ENCODE measurements at regions not wholly inside any gene's neighbourhood (a gene's known extent, or its start where the extent isn't known, plus 50 kb on each side); places are given as distances from the start of the nearest gene placed in this dataset.
A peak's percentile ranks its signal among the peaks of the same experiment; 100 is the strongest.
"Not testable (repeated sequence)": the region's sequence is repeated elsewhere in the genome, so short reads cannot be mapped to it uniquely, and the experiment has no call there.

GRCh38 chr17:12195418-12195817, 174.7 kb downstream of the MAP2K4 start:
- DNase-seq, result no peak

GRCh38 chr17:12201294-12201880, 180.7 kb downstream of the MAP2K4 start:
- no peak for DNase-seq

- DNase-seq, result no peak
Measured at GRCh38 chr17:12209632-12210191, 189.0 kb downstream of the MAP2K4 start.

- not testable (repeated sequence) for DNase-seq
Measured at GRCh38 chr17:12220714-12221439, 200.2 kb downstream of the MAP2K4 start.

- no peak for DNase-seq
Measured at GRCh38 chr17:12222392-12222791, 201.7 kb downstream of the MAP2K4 start.

GRCh38 chr17:12227547-12227946, 206.9 kb downstream of the MAP2K4 start:
- DNase-seq, result no peak

GRCh38 chr17:12229335-12229734, 208.7 kb downstream of the MAP2K4 start:
- DNase-seq, result no peak

GRCh38 chr17:12230481-12231354, 210.0 kb downstream of the MAP2K4 start:
- no peak for DNase-seq

- DNase-seq, result no peak
Measured at GRCh38 chr17:12231355-12231682, 210.6 kb downstream of the MAP2K4 start.

GRCh38 chr17:12239021-12239420, 218.3 kb downstream of the MAP2K4 start:
- DNase-seq, result not testable (repeated sequence)

GRCh38 chr17:12242345-12242954, 221.8 kb downstream of the MAP2K4 start:
- no peak for DNase-seq

GRCh38 chr17:12247761-12248160, 227.1 kb downstream of the MAP2K4 start:
- DNase-seq, result no peak

GRCh38 chr17:12250973-12251372, 230.3 kb downstream of the MAP2K4 start:
- no peak for DNase-seq

- no peak for DNase-seq
Measured at GRCh38 chr17:12252462-12252861, 231.8 kb downstream of the MAP2K4 start.

- no peak for DNase-seq
Measured at GRCh38 chr17:12254460-12254859, 233.8 kb downstream of the MAP2K4 start.

- DNase-seq, result peak; percentile 1 to 32 (median 1)
Measured at GRCh38 chr17:12256380-12256995, 235.8 kb downstream of the MAP2K4 start.

GRCh38 chr17:12257176-12257575, 236.5 kb downstream of the MAP2K4 start:
- DNase-seq, result no peak

GRCh38 chr17:12261354-12261753, 240.7 kb downstream of the MAP2K4 start:
- DNase-seq, result no peak

- DNase-seq, result no peak
Measured at GRCh38 chr17:12269751-12270150, 249.1 kb downstream of the MAP2K4 start.

- no peak for DNase-seq
Measured at GRCh38 chr17:12277827-12278226, 257.1 kb downstream of the MAP2K4 start.

- DNase-seq, result no peak
Measured at GRCh38 chr17:12282056-12282455, 261.4 kb downstream of the MAP2K4 start.

- DNase-seq, result no peak
Measured at GRCh38 chr17:12287953-12288352, 267.3 kb downstream of the MAP2K4 start.

GRCh38 chr17:12290207-12290606, 269.5 kb downstream of the MAP2K4 start:
- no peak for DNase-seq

Data from NCI-H1417 (cell line).